H1 (cell line): ENCODE measurements at regions not wholly inside any gene's neighbourhood (a gene's known extent, or its start where the extent isn't known, plus 50 kb on each side); places are given as distances from the start of the nearest gene placed in this dataset.

Experiments used
- HDAC6 ChIP-seq: IDR thresholded peaks from one replicate; pipeline ENCODE4 v1.7.1; 2012; ENCODE audit warnings: low read depth, mild to moderate bottlenecking, inconsistent platforms, low read length, moderate library complexity
- SIN3A ChIP-seq, 2 experiments: IDR thresholded peaks in 1 of 2; conservative IDR thresholded peaks in 1 of 2; 2 replicates each; pipeline ENCODE4 v1.6.1; 2011 to 2012; ENCODE audit warnings: low read length in 2 of 2, improper control_type of control experiment in 1 of 2, low read depth in 1 of 2, mild to moderate bottlenecking in 1 of 2

GRCh38 chr2:126761981-126762878 is 106.3 kb downstream of the GYPC start:
- TF ChIP-seq SIN3A (conservative IDR thresholded peaks at IDR 0.05 in 1 of 2, IDR thresholded peaks at IDR 0.05 in 1 of 2; ENCODE audit: low read depth in 1 of 2, low read length in 2 of 2) (no peak), HDAC6 (no peak)
